HG03064 (cell line): ENCODE measurements at regions not wholly inside any gene's neighbourhood (a gene's known extent, or its start where the extent isn't known, plus 50 kb on each side); places are given as distances from the start of the nearest gene placed in this dataset.

Experiments used
- ATAC-seq: cut with Tn5 transposase; IDR thresholded peaks from one replicate; pipeline ENCODE4 v1.9.1; 2021; ENCODE audit warnings: low read depth; ENCODE audit not compliant: unreplicated experiment

DNA sequence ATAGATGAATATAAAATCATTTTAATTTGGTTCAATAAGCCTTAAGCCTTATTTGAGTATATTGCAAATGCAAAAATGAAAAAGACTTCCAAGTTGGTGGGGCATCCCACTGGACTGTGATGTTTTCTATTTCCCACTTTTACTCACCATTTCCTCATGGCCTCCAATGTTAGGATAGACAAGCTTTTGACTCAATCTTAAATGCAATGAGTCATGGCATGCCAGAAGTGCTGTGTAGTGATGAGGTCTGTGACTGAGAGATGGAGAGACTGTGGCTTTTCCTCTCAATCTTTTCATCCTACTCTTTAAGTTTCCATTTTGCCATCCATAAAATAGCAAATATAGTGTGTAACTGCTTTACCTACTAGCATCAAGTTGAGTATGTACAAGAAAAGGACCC, 1401.2 kb upstream of the CELF4 start:
- ATAC-seq, result no peak

DNA sequence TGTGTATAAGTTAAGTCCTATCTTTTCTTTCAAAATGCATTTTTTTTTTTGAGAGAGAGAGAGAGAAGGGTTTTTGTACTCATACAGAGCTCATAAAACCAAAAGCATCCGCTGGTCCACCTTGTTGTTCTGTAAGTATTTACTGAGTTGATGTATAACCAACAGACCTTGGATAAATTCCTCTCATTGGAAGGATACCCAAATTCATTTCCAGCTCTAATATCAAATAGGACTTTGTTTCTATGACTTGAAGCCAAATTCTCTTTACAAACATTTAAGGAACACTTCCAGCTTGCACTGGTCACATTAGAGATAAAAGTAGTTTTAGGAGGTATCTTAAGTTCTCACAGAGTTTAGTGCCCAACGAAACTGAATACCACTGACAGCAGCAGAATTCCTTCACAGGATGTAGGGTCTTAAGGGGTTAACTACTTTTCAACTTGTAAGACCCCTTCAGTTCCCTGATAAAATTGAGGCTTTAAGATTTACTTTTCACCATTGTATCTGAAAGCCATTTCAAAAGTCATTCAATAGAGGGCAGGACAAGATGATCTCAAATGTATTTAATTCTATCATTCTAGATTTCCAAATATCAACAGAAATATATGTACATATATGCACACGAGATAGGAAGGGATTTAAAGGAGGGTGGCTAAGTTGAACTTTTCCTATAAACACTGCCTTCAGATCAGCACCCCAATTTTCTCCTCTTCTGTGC, 1398.5 kb upstream of the CELF4 start:
- no peak for ATAC-seq

DNA sequence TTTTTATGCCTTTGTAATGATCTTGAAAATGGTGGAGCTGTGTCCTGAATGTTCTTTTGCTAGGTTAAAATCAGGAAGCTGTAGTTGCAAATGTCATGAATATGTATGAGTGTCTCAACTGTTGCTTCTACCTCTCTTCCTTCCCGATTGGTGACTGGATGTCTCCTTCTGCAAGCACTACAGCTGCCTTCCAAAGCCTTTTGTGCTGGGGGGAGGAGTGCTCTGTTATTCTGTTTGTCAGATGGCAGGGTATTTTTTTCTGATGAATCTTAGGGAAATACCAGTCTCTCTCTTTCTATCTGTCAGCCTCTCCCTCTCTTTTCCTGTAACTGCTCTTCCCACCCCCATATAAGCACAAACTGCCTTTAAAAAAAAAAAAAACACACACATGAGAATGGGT, 1396.3 kb upstream of the CELF4 start:
- no peak for ATAC-seq

- ATAC-seq, result no peak
Observed at GRCh38 chr18:38957736-38958135, 1392.1 kb upstream of the CELF4 start.

GRCh38 chr18:38956068-38956467, 1390.5 kb upstream of the CELF4 start:
- no peak for ATAC-seq

- ATAC-seq, result no peak
Observed at GRCh38 chr18:38951633-38952032, 1386.0 kb upstream of the CELF4 start.

DNA sequence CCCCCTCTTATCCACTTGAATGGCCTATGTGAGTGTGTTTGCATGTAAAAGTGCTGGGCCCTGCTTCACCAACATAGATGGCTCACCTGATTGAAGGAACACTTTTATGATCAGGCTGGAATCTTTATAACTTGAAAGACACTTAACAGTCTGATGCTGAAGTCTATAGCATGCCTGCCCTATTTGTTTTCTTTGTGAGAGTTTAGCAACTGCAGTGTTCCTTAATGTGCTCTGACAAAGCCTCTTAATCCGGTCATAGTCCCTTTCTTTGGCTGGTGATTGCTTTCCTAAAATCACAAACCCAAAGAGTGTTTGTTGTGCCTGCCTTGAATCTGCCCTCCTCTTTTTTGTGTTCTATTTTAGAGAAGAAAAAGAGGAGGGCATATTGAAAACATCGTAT, 1382.8 kb upstream of the CELF4 start:
- ATAC-seq, result no peak

- ATAC-seq, result no peak
Observed at GRCh38 chr18:38944446-38945024, 1378.9 kb upstream of the CELF4 start.

- no peak for ATAC-seq
Observed at GRCh38 chr18:38941711-38942561, 1376.3 kb upstream of the CELF4 start.

GRCh38 chr18:38940863-38941531, 1375.4 kb upstream of the CELF4 start:
- ATAC-seq, result peak; percentile 88

- ATAC-seq, result peak; percentile 27
Observed at GRCh38 chr18:38940475-38940862, 1374.9 kb upstream of the CELF4 start.

GRCh38 chr18:38933910-38934510, 1368.4 kb upstream of the CELF4 start:
- peak; percentile 72 for ATAC-seq

GRCh38 chr18:38933322-38933721, 1367.7 kb upstream of the CELF4 start:
- ATAC-seq, result peak; percentile 46

GRCh38 chr18:38932752-38933151, 1367.2 kb upstream of the CELF4 start:
- peak; percentile 65 for ATAC-seq

DNA sequence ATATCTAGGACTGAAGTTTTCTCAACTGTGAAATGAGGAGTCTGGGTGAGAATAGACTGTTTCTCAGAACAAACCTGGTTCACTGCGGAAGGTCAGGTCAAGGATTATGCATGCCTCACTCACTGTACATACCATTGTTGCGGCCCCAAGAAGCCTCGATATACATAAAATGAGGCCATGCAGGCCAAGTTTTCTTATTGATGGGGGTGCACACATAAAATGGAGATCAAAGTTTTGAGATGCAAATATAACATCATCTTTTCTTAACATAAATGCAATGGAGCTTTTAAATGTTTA, 1366.1 kb upstream of the CELF4 start:
- no peak for ATAC-seq

DNA sequence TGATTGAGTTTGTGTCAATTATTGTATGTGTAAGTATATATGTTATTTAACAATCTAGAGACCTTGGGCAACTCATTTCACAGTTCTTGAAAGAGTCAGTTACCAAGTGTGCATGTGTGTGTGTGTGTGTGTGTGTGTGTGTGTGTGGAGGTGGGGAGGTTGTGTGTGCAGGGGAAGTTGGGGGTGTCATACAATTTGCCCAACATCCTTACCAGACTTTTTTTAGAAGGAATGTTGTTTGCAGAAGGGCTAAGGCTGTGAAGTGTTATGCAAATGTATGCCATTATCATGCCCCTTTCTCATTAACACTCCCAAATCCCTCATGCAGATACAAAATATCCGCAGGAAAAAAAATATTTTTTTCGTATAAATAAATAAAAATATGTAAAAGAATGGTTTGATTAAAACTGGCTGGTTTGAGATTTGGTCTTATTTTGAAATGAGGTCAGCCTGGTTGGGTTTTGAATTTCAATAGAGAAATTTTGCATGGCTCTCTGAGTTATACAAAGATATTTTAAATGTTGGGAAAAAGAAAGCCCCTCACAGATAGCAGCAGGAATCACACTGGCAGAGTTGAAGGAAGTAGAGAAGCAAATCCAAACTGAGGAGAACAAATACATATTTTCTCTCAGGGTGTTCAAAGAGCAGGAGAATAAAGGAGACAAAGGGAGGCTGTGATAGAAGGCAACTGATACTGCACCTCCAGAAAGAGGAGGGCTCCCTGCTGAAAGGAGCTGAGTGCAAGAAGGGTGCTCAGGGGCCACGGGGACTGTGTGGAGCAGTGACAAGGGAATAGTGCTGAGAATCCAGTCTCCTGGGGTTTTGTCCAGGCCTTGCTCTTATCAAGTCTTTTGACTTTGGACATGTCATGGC, 1365.5 kb upstream of the CELF4 start:
- no peak for ATAC-seq

DNA sequence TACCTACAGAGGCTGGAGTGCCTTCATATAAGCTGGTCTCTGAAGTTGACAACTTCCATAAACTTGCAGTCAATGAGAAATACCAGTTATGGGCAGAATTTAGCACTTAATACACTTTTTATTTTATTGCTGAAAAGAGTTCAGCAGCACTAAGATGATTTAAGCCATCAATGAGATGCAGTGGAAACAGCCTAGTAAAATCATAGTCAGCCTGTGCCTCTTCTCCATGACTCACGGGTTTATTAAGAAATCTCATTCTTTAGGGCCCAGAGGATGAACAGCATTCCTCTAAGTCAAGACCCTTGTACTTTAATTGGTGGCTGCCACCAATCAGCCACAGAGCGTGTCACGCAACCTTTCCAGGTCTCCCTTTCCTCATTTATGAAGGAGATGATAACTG, 1357.9 kb upstream of the CELF4 start:
- no peak for ATAC-seq

- ATAC-seq, result no peak
Observed at GRCh38 chr18:38923126-38923525, 1357.5 kb upstream of the CELF4 start.

- no peak for ATAC-seq
Observed at GRCh38 chr18:38909972-38910371, 1344.4 kb upstream of the CELF4 start.

DNA sequence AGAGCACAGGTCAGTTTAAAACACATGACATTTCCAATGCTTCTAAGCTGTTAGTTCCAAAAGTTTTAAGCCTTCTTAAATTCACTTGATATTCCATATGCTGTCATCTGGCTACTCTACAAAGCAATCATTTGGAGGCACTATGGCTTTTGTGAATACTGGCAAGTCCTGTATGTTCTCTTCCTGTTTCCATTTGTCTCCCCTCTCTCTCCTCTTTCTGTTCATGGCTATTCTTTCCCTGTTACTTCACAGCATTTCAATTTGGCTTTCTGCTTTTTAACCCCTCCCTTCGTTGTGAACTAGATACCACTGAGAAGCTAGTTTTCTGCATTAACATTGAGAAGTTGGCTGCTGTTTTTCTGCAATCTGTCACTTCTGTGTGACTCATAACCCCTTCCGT, 1337.2 kb upstream of the CELF4 start:
- no peak for ATAC-seq
